OCI-LY7 (cell line): ENCODE measurements at regions not wholly inside any gene's neighbourhood (a gene's known extent, or its start where the extent isn't known, plus 50 kb on each side); places are given as distances from the start of the nearest gene placed in this dataset.

Source experiments
- BruUV-seq: library from RNA; stranded (reverse); fragments of 400-500 nt; replicated peaks from 2 replicates; lab custom pipeline; 2021; lab: Mats Ljungman, UMichigan
- CTCF ChIA-PET: fragments of 300-600 bp; sonication (Branson Sonifier 250); formaldehyde crosslinking; loops from one replicate; lab custom pipeline; 2022; ENCODE audit warnings: antibody characterized with exemption; ENCODE audit not compliant: unreplicated experiment; lab: Charles Lee
- POLR2A ChIA-PET: fragments of 300-600 bp; sonication (Branson Sonifier 250); formaldehyde crosslinking; loops from one replicate; lab custom pipeline; 2022; ENCODE audit warnings: antibody characterized with exemption; lab: Charles Lee
- DNase-seq: peaks from one replicate; pipeline ENCODE4 v3.0.0-alpha.2; 2015; ENCODE audit warnings: low spot score
- H2AFZ ChIP-seq: fragments of 200-600 bp; sonication (generic), shearing (Covaris generic); 2 replicates; pipeline ENCODE4 v1.6.1; 2014; ENCODE audit warnings: mild to moderate bottlenecking, antibody characterized with exemption, low read length, moderate library complexity
- H3K27ac ChIP-seq: fragments of 200-600 bp; sonication (generic); 2 replicates; pipeline ENCODE4 v1.5.1; 2014; ENCODE audit warnings: mixed run types, low read depth, mild to moderate bottlenecking, moderate library complexity, low read length, inconsistent platforms; ENCODE audit not compliant: poor library complexity, severe bottlenecking
- H3K36me3 ChIP-seq: fragments of 200-600 bp; sonication (generic); 2 replicates; pipeline ENCODE4 v1.6.1; 2014; ENCODE audit warnings: mild to moderate bottlenecking, antibody characterized with exemption, low read length, moderate library complexity, mixed read lengths; ENCODE audit not compliant: insufficient read depth
- H3K4me1 ChIP-seq: fragments of 200-600 bp; sonication (generic); 2 replicates; pipeline ENCODE4 v1.5.1; 2014; ENCODE audit warnings: mild to moderate bottlenecking, low read length; ENCODE audit not compliant: insufficient read depth, poor library complexity, severe bottlenecking
- H3K4me2 ChIP-seq: fragments of 200-600 bp; sonication (generic); 2 replicates; pipeline ENCODE4 v1.6.1; 2014; ENCODE audit warnings: mild to moderate bottlenecking, low read length
- H3K4me3 ChIP-seq: fragments of 200-600 bp; sonication (generic); 2 replicates; pipeline ENCODE4 v1.5.1; 2014; ENCODE audit warnings: mild to moderate bottlenecking, low read depth, low read length; ENCODE audit not compliant: poor library complexity, severe bottlenecking
- H3K79me2 ChIP-seq: fragments of 200-600 bp; sonication (generic); 2 replicates; pipeline ENCODE4 v1.6.1; 2016; ENCODE audit warnings: low read depth, mild to moderate bottlenecking, low read length, moderate library complexity, mixed read lengths; ENCODE audit not compliant: insufficient read depth
- H3K9me2 ChIP-seq: fragments of 200-600 bp; sonication (generic); 2 replicates; pipeline ENCODE4 v1.6.1; 2016; ENCODE audit warnings: mild to moderate bottlenecking, low read length, mixed read lengths; ENCODE audit not compliant: insufficient read depth
- H3K9me3 ChIP-seq: fragments of 200-600 bp; sonication (generic); 2 replicates; pipeline ENCODE4 v1.6.1; 2014; ENCODE audit warnings: mild to moderate bottlenecking, mixed run types, low read length, mixed read lengths
- H4K20me1 ChIP-seq: fragments of 200-600 bp; sonication (generic); 2 replicates; pipeline ENCODE4 v1.6.1; 2014; ENCODE audit warnings: mild to moderate bottlenecking, antibody characterized with exemption, low read length, moderate library complexity, mixed read lengths; ENCODE audit not compliant: insufficient read depth
- CTCF ChIP-seq: fragments of 200-600 bp; sonication (generic); conservative IDR thresholded peaks from 2 replicates; pipeline ENCODE4 v1.5.1; 2014; ENCODE audit warnings: mild to moderate bottlenecking, antibody characterized with exemption, low read length, moderate library complexity, mixed read lengths
- EZH2phosphoT487 ChIP-seq: fragments of 200-600 bp; sonication (generic); IDR thresholded peaks from 2 replicates; pipeline ENCODE4 v1.6.1; 2018; ENCODE audit warnings: low read depth, borderline replicate concordance, mild to moderate bottlenecking, mixed run types, antibody characterized with exemption, low read length, moderate library complexity, mixed read lengths
- intact Hi-C: fragments of 100-400 bp; cut with micrococcal nuclease; formaldehyde crosslinking; loops from one replicate; pipeline ENCODE4 v1.10.0; 2022; ENCODE audit not compliant: unreplicated experiment

DNA sequence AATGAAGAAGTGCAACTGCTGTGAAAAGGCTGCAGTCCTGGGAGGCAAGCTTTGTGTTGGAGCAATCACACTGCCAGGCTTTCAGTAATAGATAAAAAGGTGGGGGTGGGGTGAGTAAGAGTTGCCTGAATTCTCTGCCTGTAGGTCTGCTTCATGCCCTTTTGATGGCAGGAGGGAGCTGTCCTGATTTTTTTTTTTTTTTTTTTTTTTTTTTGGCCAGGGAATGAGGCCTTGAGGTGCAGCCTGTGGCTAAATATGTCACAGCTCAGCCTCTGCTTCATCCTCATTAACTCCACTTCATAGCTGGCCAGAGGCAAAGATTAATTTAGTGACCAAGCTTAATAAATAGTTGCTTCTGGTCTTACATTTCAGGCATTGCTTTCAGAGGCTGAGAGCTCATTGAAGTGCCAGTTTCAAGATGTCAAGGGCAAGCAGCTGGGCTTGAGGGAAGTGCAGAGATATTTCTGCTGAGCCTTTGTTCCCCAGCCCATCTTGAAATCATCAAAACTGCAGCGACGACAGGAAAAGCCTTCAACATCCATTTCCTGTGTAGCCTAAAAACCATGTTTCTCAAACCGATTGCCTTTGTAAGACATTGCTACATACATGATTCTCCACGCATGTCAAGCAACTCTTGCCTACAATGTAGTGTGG lies 134.7 kb downstream of the MACIR start:
- Histone ChIP-seq H3K36me3 (no peaks in the 10 kb centered on the region), H3K9me2 (no peaks in the 10 kb centered on the region), H3K27ac (no peak overlapping the region), H3K4me3 (no peak overlapping the region), H3K4me2 (no peak overlapping the region), H3K9me3 (no peaks in the 10 kb centered on the region), H3K79me2 (no peaks in the 10 kb centered on the region), H2AFZ (no peak overlapping the region), H3K4me1 (no peaks in the 10 kb centered on the region), H4K20me1 (no peaks in the 10 kb centered on the region)
- intact Hi-C loops: no loop called here
- ChIA-PET CTCF (no interaction called here), POLR2A (interaction anchor here (0.6 kb wide), 2 partner anchors 400 to 887 kb away, joined by 3 to 5 read pairs; no protein-coding TSS in a partner anchor)
- TF ChIP-seq EZH2phosphoT487: no peak
- no peak for DNase-seq
- BruUV-seq: no TSS peak

- Histone ChIP-seq H3K4me2 (no peak overlapping the region), H3K4me1 (no peaks in the 10 kb centered on the region), H3K9me2 (no peaks in the 10 kb centered on the region), H3K27ac (no peak overlapping the region), H3K36me3 (no peaks in the 10 kb centered on the region), H3K79me2 (no peaks in the 10 kb centered on the region), H2AFZ (no peak overlapping the region), H3K9me3 (no peaks in the 10 kb centered on the region), H3K4me3 (no peak overlapping the region), H4K20me1 (no peaks in the 10 kb centered on the region)
- TF ChIP-seq CTCF: no peak
- TF ChIP-seq EZH2phosphoT487: no peak
- intact Hi-C loops: no loop called here
- CTCF ChIA-PET: no interaction called here
- POLR2A ChIA-PET: interaction anchor here (0.9 kb wide), 1 partner anchor 14 kb away, joined by 4 read pairs; no protein-coding TSS in a partner anchor
- BruUV-seq: no TSS peak
- DNase-seq: no peak
Observed at GRCh38 chr5:103391659-103392058, 133.1 kb downstream of the MACIR start.

GRCh38 chr5:103389846-103390245 lies 131.3 kb downstream of the MACIR start:
- H3K79me2 ChIP-seq: no peaks in the 10 kb centered on the region
- ChIA-PET CTCF (no interaction called here), POLR2A (no interaction called here)
- TF ChIP-seq CTCF: no peak
- TF ChIP-seq EZH2phosphoT487: no peak
- H3K36me3 ChIP-seq: no peaks in the 10 kb centered on the region
- no peaks in the 10 kb centered on the region for H3K9me2 ChIP-seq
- H3K9me3 ChIP-seq: no peaks in the 10 kb centered on the region
- no TSS peak for BruUV-seq
- no peak overlapping the region for H3K27ac ChIP-seq
- H3K4me2 ChIP-seq: no peak overlapping the region
- DNase-seq: no peak
- H4K20me1 ChIP-seq: no peaks in the 10 kb centered on the region
- intact Hi-C loops: no loop called here
- H2AFZ ChIP-seq: no peak overlapping the region
- no peaks in the 10 kb centered on the region for H3K4me1 ChIP-seq
- H3K4me3 ChIP-seq: no peak overlapping the region
